HCT116 (cell line): ENCODE measurements at regions not wholly inside any gene's neighbourhood (a gene's known extent, or its start where the extent isn't known, plus 50 kb on each side); places are given as distances from the start of the nearest gene placed in this dataset.

Experiments used
- EGR1 ChIP-seq: IDR thresholded peaks from 2 replicates; pipeline ENCODE4 v1.6.1; 2012; ENCODE audit warnings: low read depth
- ELF1 ChIP-seq: IDR thresholded peaks from 2 replicates; pipeline ENCODE4 v1.6.1; 2012; ENCODE audit warnings: low read depth, borderline replicate concordance
- EZH2 ChIP-seq: fragments of 200-600 bp; sonication (generic); IDR thresholded peaks from 2 replicates; pipeline ENCODE4 v1.6.1; 2017; ENCODE audit warnings: antibody characterized with exemption, mixed run types
- EZH2phosphoT487 ChIP-seq: fragments of 200-600 bp; IDR thresholded peaks from 2 replicates; pipeline ENCODE4 v1.6.1; 2018; ENCODE audit warnings: antibody characterized with exemption, borderline replicate concordance
- JUND ChIP-seq: IDR thresholded peaks from 2 replicates; pipeline ENCODE4 v1.6.1; 2012
- POLR2A ChIP-seq: IDR thresholded peaks from 2 replicates; pipeline ENCODE4 v1.7.0; 2011; ENCODE audit warnings: borderline replicate concordance; ENCODE audit not compliant: insufficient read depth, insufficient read length; ENCODE audit errors: extremely low read depth
- POLR2AphosphoS5 ChIP-seq: IDR thresholded peaks from 2 replicates; pipeline ENCODE4 v1.6.1; 2011; ENCODE audit warnings: mild to moderate bottlenecking, low read depth, low read length, moderate library complexity
- TF ChIP-seq, protein P1 (sequence below), 3 experiments: fragments of 200-600 bp in 1 of 3; sonication (generic) in 1 of 3; IDR thresholded peaks in 2 of 3; conservative IDR thresholded peaks in 1 of 3; 2 replicates each; pipeline ENCODE4 v1.5.1; 2012 to 2017; ENCODE audit warnings: low read depth in 2 of 3, low read length in 2 of 3, antibody characterized with exemption in 1 of 3, borderline replicate concordance in 1 of 3, control low read depth in 1 of 3, mild to moderate bottlenecking in 1 of 3, mixed read lengths in 1 of 3, mixed run types in 1 of 3, moderate library complexity in 1 of 3; ENCODE audit not compliant: insufficient read depth in 1 of 3

DNA sequence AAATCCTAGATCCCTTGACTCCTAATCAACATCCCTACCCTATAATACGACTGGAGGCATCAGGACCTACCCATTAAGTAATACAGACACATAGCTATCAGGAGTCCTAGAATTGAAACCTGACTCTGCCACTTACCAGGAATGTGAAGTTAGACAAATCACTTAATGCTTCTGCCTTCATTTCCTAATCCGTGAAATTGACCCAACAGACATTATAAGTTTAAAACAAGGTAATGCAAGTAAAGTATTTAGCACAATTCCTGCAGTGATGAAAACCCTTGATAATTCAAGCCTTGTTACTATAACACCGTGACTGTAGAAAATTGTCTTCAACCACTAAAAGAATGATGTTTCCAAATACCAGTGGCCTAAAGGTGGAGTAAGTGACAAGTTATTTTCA is 150.2 kb downstream of the KCNJ2 start:
- TF ChIP-seq EZH2phosphoT487 (no peak), POLR2A (no peak), POLR2AphosphoS5 (no peak), EZH2 (no peak), ELF1 (no peak), JUND (no peak), EGR1 (no peak)
- TF ChIP-seq, protein P1, sequence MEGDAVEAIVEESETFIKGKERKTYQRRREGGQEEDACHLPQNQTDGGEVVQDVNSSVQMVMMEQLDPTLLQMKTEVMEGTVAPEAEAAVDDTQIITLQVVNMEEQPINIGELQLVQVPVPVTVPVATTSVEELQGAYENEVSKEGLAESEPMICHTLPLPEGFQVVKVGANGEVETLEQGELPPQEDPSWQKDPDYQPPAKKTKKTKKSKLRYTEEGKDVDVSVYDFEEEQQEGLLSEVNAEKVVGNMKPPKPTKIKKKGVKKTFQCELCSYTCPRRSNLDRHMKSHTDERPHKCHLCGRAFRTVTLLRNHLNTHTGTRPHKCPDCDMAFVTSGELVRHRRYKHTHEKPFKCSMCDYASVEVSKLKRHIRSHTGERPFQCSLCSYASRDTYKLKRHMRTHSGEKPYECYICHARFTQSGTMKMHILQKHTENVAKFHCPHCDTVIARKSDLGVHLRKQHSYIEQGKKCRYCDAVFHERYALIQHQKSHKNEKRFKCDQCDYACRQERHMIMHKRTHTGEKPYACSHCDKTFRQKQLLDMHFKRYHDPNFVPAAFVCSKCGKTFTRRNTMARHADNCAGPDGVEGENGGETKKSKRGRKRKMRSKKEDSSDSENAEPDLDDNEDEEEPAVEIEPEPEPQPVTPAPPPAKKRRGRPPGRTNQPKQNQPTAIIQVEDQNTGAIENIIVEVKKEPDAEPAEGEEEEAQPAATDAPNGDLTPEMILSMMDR (IDR thresholded peaks at IDR 0.05 in 2 of 3, conservative IDR thresholded peaks at IDR 0.05 in 1 of 3; ENCODE audit: borderline replicate concordance in 1 of 3, insufficient read depth in 1 of 3, low read depth in 2 of 3, low read length in 2 of 3): no peak
